Left colon (tissue), 2 donors: ENCODE measurements at regions not wholly inside any gene's neighbourhood (a gene's known extent, or its start where the extent isn't known, plus 50 kb on each side); places are given as distances from the start of the nearest gene placed in this dataset.

Source experiments
- ATAC-seq: fragments of 200-7000 bp; cut with Tn5 transposase; one replicate; pipeline ENCODE4 v1.9.1; 2020; ENCODE audit warnings: mild to moderate bottlenecking, moderate library complexity
- DNase-seq, 2 donors: peaks; one replicate each; pipeline ENCODE4 v3.0.0-alpha.2; 2020
- intact Hi-C, 2 donors: fragments of 100-400 bp; cut with DNase I in 1 of 2; cut with micrococcal nuclease in 1 of 2; formaldehyde crosslinking; loops; one replicate each; pipeline versions ENCODE4 v1.11.2 to v1.14.0; 2022; cut with DNase I, micrococcal nuclease
- donor health status: DM: no; HTN: no; CAD: no.
- donor health status: DM: yes; HTN: yes; CAD: no.

GRCh38 chr4:81647388-81647787 lies 175.7 kb upstream of the RASGEF1B start:
- no peak for DNase-seq
- intact Hi-C loops = no loop called here
- ATAC-seq = no peak

GRCh38 chr4:81642543-81642942 lies 170.8 kb upstream of the RASGEF1B start:
- intact Hi-C loops = no loop called here
- no peak for ATAC-seq
- DNase-seq = no peak

GRCh38 chr4:81639248-81639647 lies 167.5 kb upstream of the RASGEF1B start:
- ATAC-seq = no peak
- intact Hi-C loops = no loop called here
- no peak for DNase-seq

DNA sequence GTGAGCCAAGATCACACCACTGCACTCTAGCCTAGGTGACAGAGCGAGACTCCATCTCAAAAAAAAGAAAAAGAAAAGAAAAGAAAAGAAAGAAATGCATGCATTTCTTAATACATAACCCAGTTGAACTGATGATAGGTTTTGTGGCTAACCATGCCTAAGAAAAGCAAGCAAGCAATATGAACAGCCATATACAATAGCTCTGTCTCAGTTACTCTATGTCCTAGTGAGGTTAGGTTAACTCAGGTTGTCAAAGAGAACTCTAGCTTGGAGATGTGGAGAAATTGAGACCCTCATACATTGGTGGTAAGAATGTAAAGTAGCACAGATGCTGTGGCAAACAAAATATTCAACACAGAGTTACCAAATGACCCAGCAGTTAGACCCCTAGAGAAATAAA lies 167.0 kb upstream of the RASGEF1B start:
- DNase-seq (no peak), ATAC-seq (no peak)
- intact Hi-C loops = no loop called here

DNA sequence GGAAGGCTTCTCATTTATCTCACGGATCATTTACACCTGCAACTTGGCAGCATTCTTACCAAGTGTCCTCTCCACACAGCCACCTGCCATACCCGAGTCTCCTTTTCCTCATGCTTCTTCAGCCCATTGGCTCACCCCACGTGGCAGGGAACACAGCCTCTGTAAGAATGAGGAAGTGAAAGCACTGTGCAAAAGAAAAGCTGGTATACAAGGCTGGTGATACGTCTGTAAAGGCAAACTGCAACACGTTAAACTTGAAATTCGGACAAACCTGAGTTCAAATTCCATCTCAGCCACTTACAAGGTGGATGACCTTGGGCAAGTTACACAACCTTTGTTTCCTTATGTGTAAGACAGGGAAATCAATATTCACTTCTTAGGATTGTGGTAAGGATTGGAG lies 164.0 kb upstream of the RASGEF1B start:
- intact Hi-C loops = no loop called here
- peak; percentile 71 to 88 for DNase-seq
- ATAC-seq = peak; percentile 98

- DNase-seq = no peak
- intact Hi-C loops = no loop called here
- ATAC-seq = peak; percentile 9
These were observed 163.3 kb upstream of the RASGEF1B start for GRCh38 chr4:81634766-81635549.

DNA sequence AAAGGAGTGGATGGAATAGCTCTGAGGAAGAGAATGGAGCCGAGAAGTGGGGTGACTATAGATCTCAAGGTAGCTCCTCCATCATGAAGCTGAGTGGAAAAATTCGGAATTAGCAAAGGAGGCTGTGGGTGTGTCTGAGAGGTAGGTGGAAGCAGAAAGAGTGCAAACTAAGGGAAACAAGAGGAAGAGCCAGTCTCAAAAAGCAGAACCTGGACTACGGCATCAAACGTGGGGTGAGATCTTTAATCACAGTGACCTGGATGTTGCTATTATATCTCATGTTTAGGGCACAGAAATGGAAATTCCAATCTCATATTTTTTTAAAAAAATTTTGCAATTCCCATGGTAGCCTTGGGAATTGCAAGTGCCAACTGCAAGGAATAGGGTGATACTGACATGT lies 162.5 kb upstream of the RASGEF1B start:
- ATAC-seq (no peak), DNase-seq (no peak)
- intact Hi-C loops = no loop called here

- ATAC-seq (no peak), DNase-seq (no peak)
- intact Hi-C loops = no loop called here
These were observed 161.0 kb upstream of the RASGEF1B start for GRCh38 chr4:81632581-81633299.

DNA sequence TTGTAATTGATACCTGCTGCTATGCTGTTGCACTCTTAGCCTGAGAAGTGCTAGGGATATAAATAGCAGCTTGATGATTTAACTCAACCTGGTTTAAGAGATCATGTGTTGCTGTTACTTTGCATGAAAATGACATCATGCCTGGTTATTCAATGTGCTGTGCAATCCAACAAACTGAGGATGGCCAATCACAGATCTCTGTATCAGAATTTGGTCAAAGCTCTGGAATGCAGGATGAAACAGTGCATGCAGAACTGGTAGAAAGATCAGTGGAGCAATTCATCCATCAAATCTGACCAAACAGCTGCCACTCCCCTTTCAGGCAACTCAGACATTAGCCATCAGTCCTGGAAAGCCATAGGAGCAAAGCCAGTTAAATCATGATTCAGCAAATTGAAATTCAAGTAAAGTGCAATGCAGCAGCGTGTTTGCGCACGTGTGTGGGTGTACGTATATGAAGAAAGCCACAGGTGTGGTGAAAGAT lies 160.3 kb upstream of the RASGEF1B start:
- intact Hi-C loops = no loop called here
- DNase-seq = no peak
- peak; percentile 21 for ATAC-seq

DNA sequence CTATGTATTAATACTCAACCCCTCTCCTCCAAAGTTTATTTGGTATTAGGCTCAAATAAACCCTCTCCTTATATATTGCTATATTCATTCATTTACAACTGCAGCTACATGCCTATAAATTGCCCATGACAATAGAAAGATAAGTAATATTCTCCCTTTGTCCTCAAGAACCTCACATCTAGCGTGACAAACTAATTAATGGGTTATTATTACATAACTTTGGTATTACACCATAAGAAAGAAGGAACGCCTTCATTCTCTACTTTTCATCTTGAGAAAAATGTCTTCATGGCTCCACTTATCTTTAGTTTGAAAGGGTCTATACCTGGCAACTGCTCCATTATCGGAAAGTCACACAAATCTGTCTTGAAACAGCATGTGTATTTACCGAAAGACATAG lies 157.7 kb upstream of the RASGEF1B start:
- intact Hi-C loops = no loop called here
- ATAC-seq (no peak), DNase-seq (no peak)

DNA sequence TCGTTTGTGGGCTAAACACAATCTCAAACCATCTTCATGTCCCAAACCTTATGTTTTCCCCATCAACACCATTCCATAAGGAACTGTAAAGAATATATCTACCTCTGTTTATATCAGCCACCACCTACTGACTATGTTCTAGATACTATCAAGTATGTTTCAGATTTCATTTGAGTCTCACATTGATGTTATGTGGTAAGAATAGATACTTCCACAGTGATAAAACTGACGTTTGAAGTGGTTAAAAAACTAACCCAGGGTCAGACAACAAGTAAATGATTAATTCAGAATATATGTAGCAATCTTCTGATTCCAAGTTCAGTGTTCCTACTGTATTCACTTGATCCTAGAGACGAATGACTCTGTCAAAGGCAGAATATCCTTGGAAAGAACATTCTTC lies 156.8 kb upstream of the RASGEF1B start:
- peak; percentile 82 for ATAC-seq

GRCh38 chr4:81627590-81627989 lies 155.9 kb upstream of the RASGEF1B start:
- ATAC-seq = no peak
- intact Hi-C loops = no loop called here
- DNase-seq = no peak

More for the DNA sequence above, 156.8 kb upstream of the RASGEF1B start:
- no peak for DNase-seq
- intact Hi-C loops = no loop called here

DNA sequence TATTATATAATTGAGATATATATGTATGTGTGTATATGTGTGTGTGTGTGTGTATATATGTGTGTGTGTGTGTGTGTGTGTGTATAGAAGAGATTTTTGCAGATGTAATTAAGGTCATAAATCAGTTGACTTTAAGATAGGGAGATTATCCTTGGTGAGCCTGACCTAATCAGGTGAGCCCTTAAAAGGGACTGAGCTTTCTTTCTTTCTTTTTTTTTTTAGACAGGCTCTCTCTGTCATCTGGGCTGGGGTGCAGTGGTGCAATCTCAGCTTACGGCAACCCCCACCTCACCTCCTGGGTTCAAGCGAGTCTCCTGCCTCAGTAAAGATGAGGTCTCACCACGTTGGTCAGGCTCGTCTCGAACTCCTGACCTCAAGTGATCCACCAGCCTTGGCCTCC lies 155.1 kb upstream of the RASGEF1B start:
- DNase-seq = no peak
- ATAC-seq = no peak
- intact Hi-C loops = no loop called here

GRCh38 chr4:81625422-81626417 lies 154.0 kb upstream of the RASGEF1B start:
- DNase-seq (no peak), ATAC-seq (no peak)
- intact Hi-C loops = no loop called here

DNA sequence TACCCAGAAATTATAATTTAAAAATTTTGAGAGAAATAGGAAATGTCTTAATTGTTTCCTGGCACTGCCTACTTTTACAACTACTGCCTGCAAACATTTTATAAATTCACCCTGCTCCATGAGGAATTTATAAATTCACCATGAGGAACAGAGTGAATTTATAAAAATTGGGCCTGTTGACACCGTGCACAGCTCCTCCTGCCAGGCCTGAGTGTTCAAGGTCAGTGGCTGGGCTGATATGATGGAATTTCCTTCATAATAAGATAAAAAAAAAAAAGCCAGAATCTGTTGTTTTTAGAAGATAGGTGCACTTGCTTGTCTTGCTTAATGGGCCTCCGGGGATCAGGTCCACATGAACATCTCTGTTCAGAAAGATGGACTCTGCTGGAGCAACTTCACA lies 151.7 kb upstream of the RASGEF1B start:
- intact Hi-C loops = no loop called here
- DNase-seq (no peak), ATAC-seq (no peak)

DNA sequence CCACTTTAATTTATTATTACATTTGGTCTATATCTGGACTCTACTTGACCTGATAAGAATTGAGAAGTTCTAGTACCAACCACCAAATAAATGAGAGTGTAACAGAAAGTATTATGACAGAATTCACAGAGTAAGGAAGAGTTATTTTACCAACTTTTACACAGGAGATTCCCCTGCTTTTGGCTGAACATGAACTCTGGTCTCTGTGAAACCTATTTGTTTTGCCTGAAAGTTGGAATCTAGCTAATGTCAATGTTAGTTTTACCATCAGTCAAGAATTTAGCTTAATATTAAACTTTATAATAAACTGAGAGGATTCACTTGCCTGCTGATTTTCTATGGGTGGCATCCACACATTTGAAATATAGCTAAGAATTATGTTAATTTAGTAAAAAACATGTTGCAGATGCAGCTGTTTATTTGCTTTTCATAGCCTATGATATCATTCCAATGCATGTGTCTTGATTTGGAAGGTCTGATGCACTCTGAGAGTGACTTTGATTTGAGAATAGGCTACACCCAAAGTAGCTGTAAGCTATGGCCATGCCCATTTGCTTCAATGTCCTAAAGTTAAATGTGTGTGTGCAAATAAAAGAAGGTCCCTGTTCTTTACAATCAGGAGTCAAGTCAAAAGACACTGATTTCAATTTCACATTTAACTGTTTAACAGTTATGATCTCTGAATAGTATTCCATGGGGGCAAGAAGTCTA lies 150.9 kb upstream of the RASGEF1B start:
- intact Hi-C loops = no loop called here
- ATAC-seq = no peak
- no peak for DNase-seq

DNA sequence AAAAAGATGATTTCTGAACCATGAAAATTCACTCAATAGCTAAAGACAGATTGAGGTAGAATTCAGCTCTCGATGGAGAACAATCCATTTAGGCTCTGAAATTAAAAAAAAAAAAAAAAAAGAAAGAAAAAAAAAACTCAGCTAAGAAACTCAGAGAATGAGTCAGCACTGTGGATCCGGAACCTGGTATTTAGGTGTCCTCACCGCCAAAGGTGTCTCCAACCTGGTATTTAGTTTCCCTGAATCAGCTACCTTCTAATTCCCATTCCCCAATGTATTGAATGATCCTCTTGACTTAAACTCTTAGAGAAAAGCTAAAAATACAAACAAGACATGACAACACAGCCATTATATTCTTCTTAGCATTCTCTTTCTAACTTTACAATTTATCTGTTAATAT lies 150.3 kb upstream of the RASGEF1B start:
- DNase-seq (no peak), ATAC-seq (no peak)
- intact Hi-C loops = no loop called here

- no peak for ATAC-seq
- DNase-seq = no peak
- intact Hi-C loops = no loop called here
These were observed 149.8 kb upstream of the RASGEF1B start for GRCh38 chr4:81621490-81621889.

- ATAC-seq = no peak
- no peak for DNase-seq
- intact Hi-C loops = no loop called here
These were observed 148.7 kb upstream of the RASGEF1B start for GRCh38 chr4:81620442-81620841.
